CD4-positive, CD25-positive, alpha-beta regulatory T cell (primary cell): ENCODE measurements at regions not wholly inside any gene's neighbourhood (a gene's known extent, or its start where the extent isn't known, plus 50 kb on each side); places are given as distances from the start of the nearest gene placed in this dataset.
"Not testable (repeated sequence)": the region's sequence is repeated elsewhere in the genome, so short reads cannot be mapped to it uniquely, and the experiment has no call there.

Source experiments
- ATAC-seq, 2 donors: fragments of 150-1000 bp; cut with Tn5 transposase; one replicate each; pipeline ENCODE4 v1.10.0; 2021; ENCODE audit warnings: low read depth in 2 of 2, moderate number of reproducible peaks in 2 of 2, moderate library complexity in 1 of 2
- DNase-seq, 3 donors: peaks; one replicate each; pipeline versions ENCODE4 v3.0.0 to v3.0.0-alpha.2; 2012 to 2022; ENCODE audit warnings: mixed read lengths in 1 of 3
- H3K27ac ChIP-seq: one replicate; pipeline ENCODE4 v1.7.0; 2013; ENCODE audit warnings: mild to moderate bottlenecking, low read length; ENCODE audit not compliant: insufficient read depth, poor library complexity, severe bottlenecking
- H3K27me3 ChIP-seq: one replicate; pipeline ENCODE4 v1.7.0; 2013; ENCODE audit warnings: low read length; ENCODE audit not compliant: control insufficient read depth, insufficient read depth
- H3K36me3 ChIP-seq: one replicate; pipeline ENCODE4 v1.7.0; 2013; ENCODE audit warnings: mild to moderate bottlenecking, low read length, moderate library complexity; ENCODE audit not compliant: control insufficient read depth, insufficient read depth
- H3K4me1 ChIP-seq: 2 replicates; pipeline ENCODE4 v1.7.0; 2013; ENCODE audit warnings: mild to moderate bottlenecking, low read length; ENCODE audit not compliant: insufficient read depth, control insufficient read depth, poor library complexity, severe bottlenecking
- H3K4me3 ChIP-seq: one replicate; pipeline ENCODE4 v1.7.0; 2013; ENCODE audit warnings: low read depth, mild to moderate bottlenecking, low read length, moderate library complexity
- H3K9me3 ChIP-seq, 2 experiments: 1 replicate in 1 of 2; 2 replicates in 1 of 2; pipeline ENCODE4 v1.7.0; 2013; ENCODE audit warnings: low read length in 2 of 2, mild to moderate bottlenecking in 1 of 2, moderate library complexity in 1 of 2; ENCODE audit not compliant: control insufficient read depth in 2 of 2
- H3K27ac Mint-ChIP-seq, 3 donors: one replicate each; pipeline ENCODE4 v1.8.0; 2020 to 2022; ENCODE audit warnings: mild to moderate bottlenecking in 3 of 3, mixed read lengths in 3 of 3, moderate library complexity in 2 of 3
- H3K27me3 Mint-ChIP-seq: one replicate; pipeline ENCODE4 v1.8.0; 2022; ENCODE audit warnings: mild to moderate bottlenecking, mixed read lengths
- H3K36me3 Mint-ChIP-seq: one replicate; pipeline ENCODE4 v1.8.0; 2020; ENCODE audit warnings: mixed read lengths
- H3K4me1 Mint-ChIP-seq, 4 donors: one replicate each; pipeline ENCODE4 v1.8.0; 2020 to 2022; ENCODE audit warnings: mixed read lengths in 4 of 4, mild to moderate bottlenecking in 1 of 4
- H3K4me3 Mint-ChIP-seq, 4 donors: one replicate each; pipeline ENCODE4 v1.8.0; 2020 to 2022; ENCODE audit warnings: mild to moderate bottlenecking in 4 of 4, mixed read lengths in 4 of 4, moderate library complexity in 3 of 4
- H3K9me3 Mint-ChIP-seq, 7 donors: one replicate each; pipeline ENCODE4 v1.8.0; 2020 to 2022; ENCODE audit warnings: mixed read lengths in 7 of 7, mild to moderate bottlenecking in 3 of 7, moderate library complexity in 2 of 7

- H3K4me3 Mint-ChIP-seq, H3K4me1 Mint-ChIP-seq, H3K36me3 ChIP-seq: not testable (repeated sequence)
Observed at GRCh38 chr15:101876031-101876430, 64.0 kb downstream of the OR4F15 start.

GRCh38 chr15:101877649-101878048 is 65.6 kb downstream of the OR4F15 start:
- not testable (repeated sequence) for H3K36me3 ChIP-seq, H3K27me3 Mint-ChIP-seq, H3K4me1 ChIP-seq, H3K4me3 ChIP-seq, H3K27ac ChIP-seq, H3K36me3 Mint-ChIP-seq, H3K9me3 Mint-ChIP-seq, H3K27me3 ChIP-seq, H3K4me3 Mint-ChIP-seq, DNase-seq, H3K4me1 Mint-ChIP-seq, H3K27ac Mint-ChIP-seq, ATAC-seq, H3K9me3 ChIP-seq

More at GRCh38 chr15:101876031-101876430, 64.0 kb downstream of the OR4F15 start:
- not testable (repeated sequence) for H3K27ac ChIP-seq, H3K27me3 Mint-ChIP-seq, H3K9me3 ChIP-seq, ATAC-seq, H3K4me3 ChIP-seq, H3K27me3 ChIP-seq, H3K36me3 Mint-ChIP-seq, H3K4me1 ChIP-seq, H3K9me3 Mint-ChIP-seq, DNase-seq, H3K27ac Mint-ChIP-seq

- not testable (repeated sequence) for H3K27me3 Mint-ChIP-seq, ATAC-seq, H3K4me1 Mint-ChIP-seq, H3K4me3 ChIP-seq, H3K4me3 Mint-ChIP-seq, DNase-seq, H3K9me3 ChIP-seq, H3K9me3 Mint-ChIP-seq, H3K4me1 ChIP-seq, H3K27ac Mint-ChIP-seq, H3K27me3 ChIP-seq, H3K36me3 Mint-ChIP-seq, H3K36me3 ChIP-seq, H3K27ac ChIP-seq
Observed at GRCh38 chr15:101912349-101913287, 100.6 kb downstream of the OR4F15 start.

GRCh38 chr15:101924554-101924953 is 112.6 kb downstream of the OR4F15 start:
- H3K27me3 ChIP-seq, H3K4me3 ChIP-seq, H3K36me3 ChIP-seq, H3K9me3 ChIP-seq, H3K27me3 Mint-ChIP-seq, DNase-seq, H3K4me1 Mint-ChIP-seq, H3K27ac ChIP-seq, H3K9me3 Mint-ChIP-seq, H3K4me1 ChIP-seq, ATAC-seq, H3K36me3 Mint-ChIP-seq, H3K4me3 Mint-ChIP-seq, H3K27ac Mint-ChIP-seq: not testable (repeated sequence)

GRCh38 chr15:101934506-101934905 is 122.5 kb downstream of the OR4F15 start:
- H3K4me1 ChIP-seq, H3K36me3 Mint-ChIP-seq, H3K27ac ChIP-seq, H3K27me3 ChIP-seq, H3K4me1 Mint-ChIP-seq, H3K27ac Mint-ChIP-seq, H3K9me3 Mint-ChIP-seq, H3K27me3 Mint-ChIP-seq, DNase-seq, H3K4me3 Mint-ChIP-seq, H3K9me3 ChIP-seq, H3K4me3 ChIP-seq, ATAC-seq, H3K36me3 ChIP-seq: not testable (repeated sequence)

GRCh38 chr15:101937362-101937761 is 125.4 kb downstream of the OR4F15 start:
- H3K4me3 ChIP-seq, H3K9me3 Mint-ChIP-seq, H3K36me3 Mint-ChIP-seq, H3K4me1 Mint-ChIP-seq, H3K27ac ChIP-seq, H3K36me3 ChIP-seq, H3K4me3 Mint-ChIP-seq, H3K4me1 ChIP-seq, DNase-seq, ATAC-seq, H3K9me3 ChIP-seq, H3K27me3 Mint-ChIP-seq, H3K27ac Mint-ChIP-seq, H3K27me3 ChIP-seq: not testable (repeated sequence)

GRCh38 chr15:101938555-101938954 is 126.6 kb downstream of the OR4F15 start:
- not testable (repeated sequence) for H3K9me3 Mint-ChIP-seq, H3K4me1 ChIP-seq, H3K27me3 Mint-ChIP-seq, DNase-seq, H3K27ac Mint-ChIP-seq, H3K27me3 ChIP-seq, H3K4me3 ChIP-seq, H3K4me3 Mint-ChIP-seq, H3K27ac ChIP-seq, H3K36me3 ChIP-seq, H3K9me3 ChIP-seq, H3K4me1 Mint-ChIP-seq, ATAC-seq, H3K36me3 Mint-ChIP-seq

GRCh38 chr15:101945896-101946295 is 133.9 kb downstream of the OR4F15 start:
- not testable (repeated sequence) for H3K36me3 ChIP-seq, H3K27ac ChIP-seq, DNase-seq, H3K27me3 ChIP-seq, H3K4me3 ChIP-seq, ATAC-seq, H3K9me3 Mint-ChIP-seq, H3K4me3 Mint-ChIP-seq, H3K27me3 Mint-ChIP-seq, H3K4me1 Mint-ChIP-seq, H3K36me3 Mint-ChIP-seq, H3K4me1 ChIP-seq, H3K27ac Mint-ChIP-seq, H3K9me3 ChIP-seq
